Endodermal cell (in vitro differentiated cells): ENCODE measurements at regions not wholly inside any gene's neighbourhood (a gene's known extent, or its start where the extent isn't known, plus 50 kb on each side); places are given as distances from the start of the nearest gene placed in this dataset.

Experiments used
- DNase-seq: peaks from one replicate; pipeline ENCODE4 v3.0.0-alpha.2; 2017
- H3K27ac ChIP-seq: 2 replicates; pipeline ENCODE4 v1.5.1; 2013; ENCODE audit warnings: mild to moderate bottlenecking, low read depth, low read length, moderate library complexity
- H3K27me3 ChIP-seq: 2 replicates; pipeline ENCODE4 v1.6.1; 2013; ENCODE audit warnings: mild to moderate bottlenecking, low read length, moderate library complexity; ENCODE audit not compliant: insufficient read depth, control insufficient read depth, poor library complexity, severe bottlenecking
- H3K36me3 ChIP-seq: 2 replicates; pipeline ENCODE4 v1.7.0; 2013; ENCODE audit warnings: mild to moderate bottlenecking, low read length, moderate library complexity; ENCODE audit not compliant: control insufficient read depth, insufficient read depth
- H3K4me1 ChIP-seq: one replicate; pipeline ENCODE4 v1.7.0; 2013; ENCODE audit warnings: low read length; ENCODE audit not compliant: control insufficient read depth, insufficient read depth
- H3K4me3 ChIP-seq: 2 replicates; pipeline ENCODE4 v1.5.1; 2013; ENCODE audit warnings: mild to moderate bottlenecking, low read length, moderate library complexity
- H3K9ac ChIP-seq: 2 replicates; pipeline ENCODE4 v1.6.1; 2013; ENCODE audit warnings: mild to moderate bottlenecking, low read length, moderate library complexity; ENCODE audit not compliant: poor library complexity, severe bottlenecking; ENCODE audit errors: extremely low read depth
- H3K9me3 ChIP-seq: 2 replicates; pipeline ENCODE4 v1.6.1; 2013; ENCODE audit warnings: mild to moderate bottlenecking, low read length, moderate library complexity; ENCODE audit not compliant: control insufficient read depth
- H3K27ac Mint-ChIP-seq: 2 replicates; pipeline ENCODE4 v1.8.0; 2020; ENCODE audit warnings: mixed read lengths
- H3K27me3 Mint-ChIP-seq: 2 replicates; pipeline ENCODE4 v1.8.0; 2021; ENCODE audit warnings: mild to moderate bottlenecking, mixed read lengths; ENCODE audit not compliant: insufficient read depth
- H3K36me3 Mint-ChIP-seq: 2 replicates; pipeline ENCODE4 v1.8.0; 2020; ENCODE audit warnings: low read depth, mixed read lengths
- H3K4me1 Mint-ChIP-seq: 2 replicates; pipeline ENCODE4 v1.8.0; 2020; ENCODE audit warnings: mixed read lengths
- H3K4me3 Mint-ChIP-seq: 2 replicates; pipeline ENCODE4 v1.8.0; 2020; ENCODE audit warnings: mild to moderate bottlenecking, moderate library complexity, mixed read lengths
- H3K9me3 Mint-ChIP-seq: 2 replicates; pipeline ENCODE4 v1.8.0; 2020; ENCODE audit warnings: mild to moderate bottlenecking, mixed read lengths
- CTCF ChIP-seq: fragments of 200-600 bp; sonication (generic); conservative IDR thresholded peaks from 2 replicates; pipeline ENCODE4 v1.5.0; 2021; ENCODE audit warnings: antibody characterized with exemption, mild to moderate bottlenecking
- WGBS, 2 experiments: methylation state at CpG; one replicate each; pipeline versions ENCODE4 v1.1.5 to v1.1.7; 2013; ENCODE audit warnings: missing lambda C conversion rate in 2 of 2, mixed read lengths in 1 of 2; ENCODE audit not compliant: insufficient coverage in 1 of 2, insufficient read length in 1 of 2; 5-methylcytosine and 5-hydroxymethylcytosine counted together

GRCh38 chr11:97109078-97109477 is 719.3 kb downstream of the JRKL start:
- no peaks in the 10 kb centered on the region for H3K9me3 Mint-ChIP-seq
- no peak for TF ChIP-seq CTCF
- H3K4me3 Mint-ChIP-seq, result no peak overlapping the region
- H3K27ac ChIP-seq, result no peak overlapping the region
- no peak overlapping the region for H3K9ac ChIP-seq
- WGBS, 2 experiments, result no CpG with 5 or more reads among the region's 1 CpG
- H3K36me3 Mint-ChIP-seq, result no peaks in the 10 kb centered on the region
- DNase-seq, result no peak
- H3K27me3 Mint-ChIP-seq, result no peaks in the 10 kb centered on the region
- no peaks in the 10 kb centered on the region for H3K36me3 ChIP-seq
- no peaks in the 10 kb centered on the region for H3K4me1 ChIP-seq
- H3K9me3 ChIP-seq, result no peaks in the 10 kb centered on the region
- H3K27ac Mint-ChIP-seq, result no peak overlapping the region
- no peak overlapping the region for H3K4me3 ChIP-seq
- H3K4me1 Mint-ChIP-seq, result no peaks in the 10 kb centered on the region
- no peaks in the 10 kb centered on the region for H3K27me3 ChIP-seq

- H3K36me3 ChIP-seq, result no peaks in the 10 kb centered on the region
- WGBS, 2 experiments, result 94 to 95% methylated on average over 3 to 4 of the region's 4 CpGs
- Mint-ChIP-seq H3K27me3 (no peaks in the 10 kb centered on the region), H3K27ac (no peak overlapping the region), H3K9me3 (no peaks in the 10 kb centered on the region), H3K36me3 (no peaks in the 10 kb centered on the region), H3K4me1 (no peaks in the 10 kb centered on the region), H3K4me3 (no peak overlapping the region)
- H3K9me3 ChIP-seq, result no peaks in the 10 kb centered on the region
- no peak overlapping the region for H3K9ac ChIP-seq
- H3K4me1 ChIP-seq, result no peaks in the 10 kb centered on the region
- H3K27me3 ChIP-seq, result no peaks in the 10 kb centered on the region
- no peak for TF ChIP-seq CTCF
- DNase-seq, result no peak
- no peak overlapping the region for H3K4me3 ChIP-seq
- H3K27ac ChIP-seq, result no peak overlapping the region
Observed at GRCh38 chr11:97110376-97110775, 720.6 kb downstream of the JRKL start.

GRCh38 chr11:97111559-97111958 is 721.7 kb downstream of the JRKL start:
- H3K9me3 Mint-ChIP-seq, result no peaks in the 10 kb centered on the region

More at GRCh38 chr11:97111559-97111958, 721.7 kb downstream of the JRKL start:
- no peaks in the 10 kb centered on the region for H3K4me1 Mint-ChIP-seq
- 81 to 88% methylated on average over 6 to 11 of the region's 11 CpGs for WGBS, 2 experiments
- DNase-seq, result no peak
- Histone ChIP-seq H3K9ac (no peak overlapping the region), H3K36me3 (no peaks in the 10 kb centered on the region), H3K4me1 (no peaks in the 10 kb centered on the region), H3K27me3 (no peaks in the 10 kb centered on the region), H3K4me3 (no peak overlapping the region), H3K27ac (no peak overlapping the region), H3K9me3 (no peaks in the 10 kb centered on the region)
- no peaks in the 10 kb centered on the region for H3K36me3 Mint-ChIP-seq
- H3K27me3 Mint-ChIP-seq, result no peaks in the 10 kb centered on the region
- H3K4me3 Mint-ChIP-seq, result no peak overlapping the region
- no peak overlapping the region for H3K27ac Mint-ChIP-seq
- TF ChIP-seq CTCF, result no peak
